Pulmonary artery endothelial cell (primary cell): ENCODE measurements at regions not wholly inside any gene's neighbourhood (a gene's known extent, or its start where the extent isn't known, plus 50 kb on each side); places are given as distances from the start of the nearest gene placed in this dataset.

ENCODE experiments used
- DNase-seq: peaks from one replicate; pipeline ENCODE4 v3.0.0-alpha.2; 2011; ENCODE audit warnings: low read depth, low spot score

DNA sequence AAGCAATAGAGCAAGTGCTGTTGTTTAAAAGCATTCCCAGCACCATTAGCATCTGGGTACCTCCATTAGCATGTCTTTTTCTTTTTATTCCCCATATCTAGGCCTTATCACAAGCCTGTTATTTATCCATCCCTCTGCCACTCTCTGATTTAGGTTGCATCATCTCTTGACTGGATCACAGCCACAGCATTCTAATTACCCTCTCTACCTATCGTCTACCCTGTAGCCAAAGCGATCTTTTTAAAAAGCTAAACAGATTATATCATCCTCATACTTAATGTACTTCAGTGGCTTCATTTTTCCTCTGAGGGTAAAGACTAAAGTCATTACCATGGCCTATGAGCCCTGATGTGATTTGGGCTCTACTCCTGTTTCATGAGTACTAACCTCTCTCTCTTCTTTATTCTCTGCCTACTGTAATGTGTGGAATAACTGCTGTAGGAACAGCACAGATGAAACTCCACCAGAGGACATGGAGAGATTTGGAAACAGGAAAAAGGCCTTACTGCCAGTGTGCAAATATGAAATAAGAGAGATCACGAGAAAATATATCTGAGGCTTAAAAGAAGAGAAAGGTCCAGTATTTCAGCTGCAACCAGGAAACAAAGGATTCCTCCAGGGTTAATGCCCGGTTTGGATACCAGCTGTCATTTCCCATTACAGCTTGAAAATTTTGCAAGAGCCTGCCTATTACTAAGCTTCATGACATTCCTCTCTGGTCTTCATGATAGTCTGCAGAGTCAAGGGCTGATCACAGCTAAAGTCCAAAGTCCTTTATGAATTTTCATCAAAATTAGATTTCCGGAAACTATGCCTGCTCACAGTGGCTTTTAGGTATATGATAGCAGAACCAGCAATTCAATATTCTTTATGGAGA, 422.5 kb upstream of the PDE3A start:
- DNase-seq: no peak

DNA sequence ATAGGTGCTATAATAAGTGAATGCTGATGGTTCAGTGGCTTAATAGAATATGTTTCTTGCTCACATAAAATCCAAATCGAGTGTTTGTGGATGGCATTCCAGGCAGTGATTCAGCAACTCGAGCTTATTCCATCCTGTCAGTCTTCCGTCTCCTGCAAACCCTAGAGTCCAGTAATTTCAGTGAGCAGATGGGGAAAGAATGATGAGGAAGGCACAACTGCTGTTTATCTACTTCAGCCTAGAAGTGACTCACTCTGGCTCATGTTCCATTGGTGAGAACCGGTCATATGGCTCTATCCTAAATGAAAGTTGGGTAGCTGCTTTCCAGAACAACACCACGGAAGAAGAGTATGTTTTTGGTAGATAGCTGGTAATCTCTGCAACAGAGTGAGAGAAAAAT, 421.8 kb upstream of the PDE3A start:
- peak; percentile 96 for DNase-seq

DNA sequence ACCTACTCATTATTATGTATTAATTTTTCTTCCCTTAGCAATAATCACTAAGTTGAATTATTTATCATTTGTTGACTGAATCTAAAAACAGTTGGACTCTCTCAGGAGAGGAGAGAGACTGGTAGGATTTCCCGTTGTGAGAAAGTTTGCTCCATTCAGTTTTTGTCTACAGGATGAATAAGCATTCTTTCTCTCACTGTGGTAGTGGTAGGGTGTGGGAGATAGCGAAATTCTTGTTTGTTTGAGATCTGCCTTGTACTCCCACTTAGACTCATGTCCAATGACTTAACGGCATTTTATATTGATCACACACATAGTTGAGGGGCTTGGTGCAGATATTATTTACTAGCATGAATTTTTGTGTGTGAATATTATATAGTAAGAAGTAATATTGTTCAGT, 421.0 kb upstream of the PDE3A start:
- DNase-seq: no peak

DNA sequence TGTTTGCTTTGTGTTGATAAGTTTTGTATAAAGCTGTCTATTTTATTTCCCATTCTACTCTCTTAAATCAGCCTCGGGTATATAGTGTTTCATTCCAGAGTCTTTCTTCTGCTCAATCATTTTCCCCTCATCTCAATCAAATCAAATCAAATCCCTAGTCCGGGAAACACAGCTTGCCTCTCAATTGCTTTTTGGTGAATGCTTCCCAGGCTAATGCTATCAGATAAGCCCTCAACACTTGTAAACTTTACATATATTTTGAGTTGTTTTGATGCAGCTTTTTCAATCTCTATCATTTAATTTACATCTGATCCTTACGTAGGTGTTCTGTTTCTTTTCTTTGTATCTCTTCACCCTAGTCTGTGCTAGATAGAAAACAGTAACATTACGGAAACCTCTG, 416.7 kb upstream of the PDE3A start:
- no peak for DNase-seq

DNA sequence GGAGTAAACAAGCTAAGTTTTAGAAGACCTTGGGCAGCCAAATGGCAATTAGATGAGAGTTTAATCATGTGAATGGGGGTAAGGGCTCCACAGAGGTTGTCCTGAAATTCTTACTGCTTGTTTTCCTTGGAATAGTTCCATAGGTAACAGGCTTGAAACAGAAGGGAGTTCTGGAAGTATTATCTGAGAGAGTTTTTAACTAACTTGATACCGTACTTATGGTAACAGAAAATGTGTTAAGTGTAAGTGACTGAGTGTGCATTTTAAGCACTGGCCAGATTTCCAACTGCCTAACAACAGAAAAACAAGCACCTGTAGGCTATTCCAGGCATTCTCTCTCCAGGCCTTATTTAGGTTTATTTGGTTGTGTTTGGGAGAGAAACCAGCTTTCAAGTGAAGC, 414.6 kb upstream of the PDE3A start:
- DNase-seq: no peak

DNA sequence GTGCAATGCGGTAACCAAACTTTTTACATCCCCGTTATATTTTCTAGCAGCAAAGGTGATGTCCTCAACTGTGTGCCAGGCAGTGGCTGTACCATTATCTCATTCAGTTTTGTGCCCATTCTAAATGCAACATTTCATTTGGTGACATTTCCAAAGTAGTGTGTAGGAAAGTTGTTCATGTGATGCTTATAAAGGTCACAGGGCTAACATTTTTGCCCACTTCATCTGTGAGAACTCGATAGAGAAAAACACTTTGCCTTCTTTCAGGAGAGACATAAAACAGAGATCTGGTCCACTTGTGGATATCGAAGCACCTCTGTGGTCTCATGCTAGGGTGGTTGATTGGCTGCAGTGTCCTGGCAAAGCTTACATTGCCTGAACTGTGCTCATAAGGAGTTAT, 414.2 kb upstream of the PDE3A start:
- no peak for DNase-seq

DNA sequence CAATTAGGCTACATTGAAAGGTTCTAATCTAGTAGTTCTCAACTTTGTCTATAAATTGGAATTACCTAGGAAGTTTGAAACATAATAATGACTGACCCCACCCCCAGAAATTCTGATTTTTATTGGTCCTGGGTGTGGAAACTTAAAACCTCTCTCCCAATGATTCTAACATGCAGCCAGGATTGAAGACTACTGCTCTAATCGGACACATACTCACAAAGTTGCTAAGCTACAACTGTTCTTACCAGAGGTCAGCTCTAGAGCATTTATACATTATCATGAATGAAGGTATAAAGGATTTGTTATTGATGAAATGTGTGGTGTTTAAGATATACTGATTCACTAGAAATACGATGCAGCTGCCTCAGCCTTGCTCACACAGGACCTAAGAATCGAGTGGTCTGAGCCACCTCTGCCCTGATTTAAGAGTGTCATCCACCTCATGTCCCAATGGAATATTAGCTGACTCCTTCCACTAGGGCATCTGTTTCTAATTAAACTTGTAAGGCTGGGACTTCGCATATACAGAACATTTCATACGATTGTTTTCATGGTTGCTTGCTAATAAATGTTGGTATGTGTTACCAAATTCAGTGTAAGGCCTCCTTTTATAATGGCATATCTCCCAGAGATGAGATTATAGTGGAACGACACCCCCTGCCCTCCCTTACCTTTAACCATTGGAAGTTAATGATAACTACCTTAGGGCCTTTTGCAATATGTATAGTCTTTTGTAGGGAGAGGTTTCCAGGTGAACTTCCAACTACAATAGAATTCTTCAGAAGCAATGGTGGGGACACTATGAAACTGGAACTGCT, 410.8 kb upstream of the PDE3A start:
- no peak for DNase-seq

DNA sequence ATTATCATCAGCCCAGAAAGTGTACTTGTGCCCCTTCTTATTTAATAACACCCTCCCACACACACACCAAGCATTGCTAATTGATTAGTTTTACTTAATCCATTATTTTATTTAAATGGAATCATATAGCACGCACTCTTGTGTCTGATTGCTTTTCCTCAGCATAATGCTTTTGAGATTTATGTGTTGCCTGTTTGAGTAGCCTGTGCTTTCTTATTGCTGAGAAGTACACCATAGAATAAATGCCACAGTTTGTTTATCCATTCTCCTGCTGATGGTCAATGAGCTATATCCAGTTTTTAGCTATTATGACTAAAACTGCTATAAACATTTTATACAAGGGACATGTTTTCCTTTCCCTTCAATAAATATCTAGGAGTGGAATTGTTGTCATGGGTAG, 409.9 kb upstream of the PDE3A start:
- DNase-seq: no peak

DNA sequence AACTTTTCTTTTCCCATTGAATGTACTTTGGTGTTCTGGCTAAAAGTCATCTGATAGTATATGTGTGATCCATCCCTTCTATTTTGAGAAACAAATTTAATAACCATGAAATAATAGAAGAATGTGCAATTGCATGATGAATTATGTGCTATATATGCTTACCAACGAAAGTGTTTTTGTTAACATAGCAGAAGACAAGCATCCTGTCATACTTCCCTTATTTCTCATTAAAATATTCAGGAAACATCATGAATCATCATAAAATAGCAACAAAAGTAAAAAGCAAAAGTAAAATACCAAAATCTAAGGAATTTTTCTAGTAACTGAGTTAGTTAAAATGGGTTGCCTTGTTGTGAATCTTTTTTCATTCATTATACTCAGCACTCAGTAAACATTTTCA, 409.0 kb upstream of the PDE3A start:
- peak; percentile 62 for DNase-seq

DNA sequence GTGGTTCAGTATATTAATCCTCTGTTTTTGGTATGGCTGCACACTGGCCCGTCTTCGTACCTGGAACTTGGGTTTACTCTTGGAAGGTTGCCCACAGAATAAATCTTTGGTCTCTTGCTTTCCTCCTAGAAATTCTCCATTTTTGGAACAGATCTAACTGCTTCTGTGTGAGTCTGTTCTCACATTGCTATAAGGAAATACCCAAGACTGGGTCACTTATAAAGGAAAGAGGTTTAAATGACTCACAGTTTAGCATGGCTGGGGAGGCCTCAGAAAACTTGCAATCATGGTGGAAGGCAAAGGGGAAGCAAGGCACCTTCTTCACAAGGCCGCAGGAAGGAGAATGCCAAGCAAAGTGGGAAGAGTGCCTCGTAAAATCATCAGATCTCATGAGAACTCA, 407.8 kb upstream of the PDE3A start:
- no peak for DNase-seq

DNA sequence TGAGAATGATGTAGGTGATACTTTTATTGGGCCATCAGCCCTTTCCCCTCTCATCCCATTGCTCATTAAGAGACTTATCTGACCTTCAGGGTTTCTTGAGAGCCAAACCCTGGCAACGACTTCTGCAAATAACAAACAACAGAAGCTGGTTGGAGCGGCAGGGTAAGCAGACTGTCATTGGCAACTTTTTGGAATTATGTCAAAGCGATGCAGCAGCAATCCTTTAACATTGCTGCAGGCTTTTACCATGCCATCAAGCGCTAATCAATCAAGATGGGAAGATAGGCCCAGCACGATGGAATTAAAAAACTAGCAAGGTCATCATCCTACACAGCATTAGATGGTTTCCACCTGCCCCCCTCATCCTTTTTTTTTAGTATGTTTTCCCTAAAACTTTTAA, 406.1 kb upstream of the PDE3A start:
- DNase-seq: no peak

DNA sequence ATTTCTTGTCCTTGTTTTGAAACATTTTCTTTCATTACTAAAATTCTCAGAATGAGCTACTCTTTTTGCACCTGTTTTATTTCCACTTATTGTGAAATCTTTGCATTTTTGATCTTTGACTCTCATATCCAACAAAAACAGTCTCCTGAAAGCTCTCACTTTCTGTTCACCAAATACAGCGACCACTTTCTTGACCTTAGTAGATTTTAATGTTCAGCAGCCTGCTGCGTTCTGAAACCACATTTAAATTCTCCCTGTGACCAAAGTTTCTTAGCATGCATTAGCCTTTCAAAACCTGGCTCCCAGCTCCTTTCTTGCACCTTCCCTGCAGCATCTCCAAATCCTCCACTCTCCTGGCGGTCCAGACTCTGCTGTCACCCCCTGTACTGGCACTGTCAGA, 404.4 kb upstream of the PDE3A start:
- no peak for DNase-seq

DNA sequence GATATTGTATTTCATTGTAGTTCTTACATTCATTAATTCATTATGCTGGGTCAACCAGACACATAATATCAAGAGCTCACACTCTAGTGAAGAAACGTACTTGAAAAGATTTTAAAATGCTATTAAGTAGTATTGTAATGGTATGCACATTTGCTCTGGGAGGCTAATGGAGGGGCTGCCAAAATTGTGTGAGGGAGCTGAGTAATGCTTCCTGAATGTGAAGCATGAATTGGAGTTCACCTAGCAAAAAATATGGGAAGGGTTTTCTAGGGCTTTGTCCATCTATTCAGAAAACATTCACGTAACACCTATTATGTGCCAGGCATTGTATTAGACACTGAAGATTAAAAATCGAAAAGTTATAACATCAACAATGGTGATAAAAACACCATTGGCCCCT, 403.8 kb upstream of the PDE3A start:
- no peak for DNase-seq

DNA sequence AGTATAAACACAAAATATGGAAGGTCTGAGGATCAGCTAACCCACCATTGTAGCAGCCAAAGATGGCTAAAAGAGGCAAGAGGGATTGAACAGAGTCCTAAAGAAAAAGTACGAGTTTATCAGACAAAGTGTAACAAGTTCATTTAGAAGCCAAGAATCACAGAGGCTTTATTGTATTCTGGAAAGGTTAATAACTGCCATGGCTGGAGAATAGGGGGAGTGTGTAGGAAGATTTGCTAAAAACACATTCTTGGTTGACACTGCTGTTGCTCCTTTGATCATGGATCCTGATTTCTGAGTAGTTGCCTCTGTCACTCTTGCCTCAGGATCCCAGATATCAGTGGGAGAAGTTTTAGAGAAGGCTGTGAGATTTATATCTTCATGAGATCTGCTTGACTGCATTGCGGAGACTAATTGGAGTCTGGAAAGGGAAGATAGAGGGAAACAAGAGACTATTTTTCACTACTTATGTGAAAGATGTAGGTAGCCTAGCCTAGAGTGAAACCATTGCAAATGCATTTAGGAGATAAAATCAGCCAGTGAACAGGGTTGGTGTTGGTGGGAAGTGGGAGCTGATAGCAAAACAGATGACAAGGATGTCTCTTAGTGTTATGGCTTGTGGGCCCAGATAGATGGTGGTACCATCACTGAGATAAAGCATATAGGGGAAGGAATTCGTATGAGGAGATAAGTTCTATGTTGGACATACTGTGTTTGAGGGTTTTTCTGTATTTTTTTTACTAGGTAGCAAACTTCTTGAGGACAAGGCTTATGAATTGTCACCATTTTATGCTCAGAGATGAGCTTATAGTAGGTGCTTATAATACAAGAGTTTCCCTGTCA, 402.9 kb upstream of the PDE3A start:
- DNase-seq: no peak

DNA sequence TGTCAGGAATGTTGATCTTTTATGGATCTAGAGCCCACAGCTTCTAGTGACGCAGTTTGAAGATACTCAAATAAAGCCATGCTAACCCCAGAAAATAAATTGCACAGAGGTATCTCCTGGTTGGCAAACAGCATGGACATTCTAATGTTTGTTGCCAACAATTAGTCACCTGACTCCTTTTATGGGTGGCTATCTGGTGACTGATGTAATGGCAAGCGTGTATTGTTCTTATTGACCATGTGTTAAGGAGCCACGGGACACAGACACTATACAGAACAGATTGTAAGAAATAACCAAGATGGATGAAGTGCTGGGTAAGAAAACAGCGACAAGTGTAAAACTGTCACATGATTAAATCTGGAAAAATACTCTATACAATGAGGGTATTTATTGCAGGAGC, 401.3 kb upstream of the PDE3A start:
- no peak for DNase-seq

DNA sequence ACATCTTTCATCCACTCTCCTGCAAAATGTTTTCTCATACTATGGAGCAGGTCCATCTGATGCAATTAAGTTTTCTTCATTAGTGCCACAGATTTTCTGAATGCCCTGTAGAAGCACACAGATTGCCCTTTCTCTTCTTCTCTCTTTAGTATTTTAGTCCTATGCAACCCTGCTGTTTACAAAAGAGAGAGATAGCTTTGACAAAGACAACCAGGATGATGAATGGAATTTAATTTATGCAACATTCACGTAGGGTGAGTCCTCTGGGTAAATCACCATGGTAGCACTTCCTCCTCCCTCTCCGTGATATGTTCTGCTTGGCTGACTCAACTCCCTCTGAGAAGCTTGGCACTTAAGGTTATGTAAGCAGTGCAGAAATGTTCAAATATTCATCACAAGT, 400.9 kb upstream of the PDE3A start:
- DNase-seq: peak; percentile 88

DNA sequence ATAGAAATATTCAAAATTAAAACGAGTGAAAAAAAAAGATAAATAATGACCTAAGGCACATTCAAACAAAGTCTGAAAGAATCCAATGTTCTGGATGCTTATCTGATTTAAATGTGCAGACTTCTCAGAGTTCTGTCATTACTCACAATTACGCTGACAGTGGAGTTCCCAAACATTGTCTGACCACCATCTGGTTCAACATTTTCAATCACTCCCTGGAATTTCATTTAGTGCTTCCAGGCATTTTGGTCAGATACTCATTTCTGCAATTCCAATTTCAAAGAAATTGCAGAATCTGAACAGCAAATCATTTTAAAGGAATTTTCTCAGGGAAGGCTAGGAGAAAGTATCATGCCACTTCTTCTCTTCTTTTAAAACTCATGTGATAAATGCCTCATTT, 398.2 kb upstream of the PDE3A start:
- no peak for DNase-seq

DNA sequence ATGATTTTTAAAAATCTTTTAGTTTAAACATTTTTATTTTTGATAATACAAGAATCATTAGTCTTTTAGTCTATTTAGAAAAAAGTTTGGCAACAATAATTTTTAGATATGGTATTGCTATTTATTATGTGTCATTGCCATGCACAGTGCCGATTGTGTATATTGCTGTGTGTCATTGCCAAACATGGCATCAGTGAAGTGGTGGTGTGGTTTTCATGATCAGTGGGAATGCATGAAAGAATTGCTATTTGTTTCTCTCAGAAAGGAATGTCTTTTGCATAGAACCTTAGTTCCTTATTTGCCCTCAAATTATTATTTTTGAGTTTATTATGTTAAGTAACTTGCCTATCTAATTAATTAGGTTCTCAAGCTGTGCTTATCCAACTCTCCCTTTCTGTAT, 397.5 kb upstream of the PDE3A start:
- DNase-seq: no peak

DNA sequence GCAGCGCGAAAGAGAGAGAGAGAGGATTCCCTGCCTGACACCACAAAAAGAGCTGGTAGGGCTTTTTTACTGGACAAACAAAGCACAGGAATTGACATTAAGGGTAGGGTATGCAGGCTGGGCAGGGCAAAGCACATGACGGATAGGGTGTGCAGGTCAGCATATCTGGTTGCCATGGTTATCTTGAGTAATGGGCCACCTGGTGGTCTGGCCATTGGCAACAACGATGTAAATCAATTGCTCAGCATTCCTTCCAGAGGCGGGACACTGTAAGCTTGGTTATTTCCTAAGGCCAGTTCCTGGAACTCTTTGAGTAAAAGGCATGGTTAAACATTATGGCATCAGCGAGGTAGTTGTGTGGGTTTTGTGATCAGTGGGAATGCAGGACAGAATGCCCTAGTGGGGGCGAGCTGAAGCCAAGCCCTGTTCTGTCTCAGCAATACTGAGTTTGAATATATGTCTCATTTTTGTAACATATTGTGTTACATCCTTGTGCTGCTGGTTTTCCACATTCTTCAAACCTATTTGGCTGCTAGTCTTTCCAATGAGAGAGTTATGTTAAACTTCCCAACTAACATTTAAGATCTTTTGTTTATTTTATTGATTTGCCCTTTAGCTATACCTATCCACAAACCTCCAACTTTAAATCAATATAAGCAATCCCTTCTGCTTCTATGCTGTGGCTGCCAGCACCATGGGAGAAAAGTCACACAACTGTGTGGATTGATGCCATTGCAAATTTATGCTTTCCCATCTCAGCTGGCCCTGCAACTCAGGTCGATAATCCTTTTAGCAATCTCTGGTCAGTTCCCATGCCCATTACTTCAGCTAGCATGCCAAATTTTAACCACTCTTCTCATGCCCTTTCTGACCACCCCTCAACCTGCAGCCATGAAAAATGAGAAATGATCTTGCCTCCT, 396.7 kb upstream of the PDE3A start:
- DNase-seq: no peak

DNA sequence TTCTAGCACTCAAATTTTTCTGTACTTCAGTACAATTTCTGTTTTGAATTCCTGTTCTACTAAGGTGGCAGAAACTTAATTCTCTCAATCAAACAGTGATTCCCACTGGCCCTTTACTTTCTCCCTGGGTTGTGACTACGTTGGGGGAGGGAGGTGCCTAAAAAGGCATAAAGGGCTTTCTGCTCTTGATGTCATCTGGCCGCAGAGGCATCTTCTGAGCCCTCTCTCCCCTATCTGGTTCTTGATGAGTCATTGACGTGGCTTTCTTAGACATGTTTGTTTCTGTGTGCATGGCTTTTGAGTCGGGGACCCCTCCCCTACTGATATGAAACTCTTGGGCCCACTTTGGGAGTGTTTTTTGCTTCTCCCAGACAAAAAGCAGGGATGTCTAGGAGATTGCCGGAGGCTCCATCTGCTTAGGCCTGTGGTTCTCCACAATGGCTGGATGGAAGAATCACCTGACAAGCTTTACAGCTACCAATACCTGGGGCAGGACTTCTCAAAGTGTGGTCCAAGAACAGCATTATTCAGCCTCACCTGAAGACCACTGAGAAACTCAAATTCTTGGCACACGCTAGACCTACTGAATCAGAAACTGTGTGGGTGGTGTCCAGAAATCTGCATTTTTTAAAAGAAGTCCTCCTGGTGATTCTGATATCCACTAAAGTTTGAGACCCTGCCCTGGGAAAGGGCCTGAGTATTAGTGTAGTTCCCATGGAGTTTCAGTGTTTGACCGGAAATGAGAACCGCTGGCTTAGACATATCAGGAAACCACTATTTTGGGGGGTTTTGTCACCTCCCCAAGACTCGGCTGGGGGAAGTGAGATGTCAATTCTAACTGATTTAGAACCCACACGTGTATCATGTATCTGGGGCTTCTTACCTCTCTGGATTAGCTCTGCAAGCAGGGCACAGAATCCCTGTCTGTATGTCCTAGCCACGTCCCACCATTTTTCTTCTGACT, 395.7 kb upstream of the PDE3A start:
- no peak for DNase-seq
